Erythroblast (primary cell): ENCODE measurements at regions not wholly inside any gene's neighbourhood (a gene's known extent, or its start where the extent isn't known, plus 50 kb on each side); places are given as distances from the start of the nearest gene placed in this dataset.
"Not testable (repeated sequence)": the region's sequence is repeated elsewhere in the genome, so short reads cannot be mapped to it uniquely, and the experiment has no call there.

Experiments
- DNase-seq, 2 experiments: peaks; one replicate each; lab custom pipeline; 2025; lab: John Stamatoyannopoulos, UW
- GATA1 ChIP-seq: IDR thresholded peaks from 2 replicates; pipeline ENCODE4 v1.6.1; 2011; ENCODE audit warnings: low read depth, mild to moderate bottlenecking, control low read depth, low read length, moderate library complexity
- POLR2A ChIP-seq: IDR thresholded peaks from 2 replicates; pipeline ENCODE4 v1.6.1; 2011; ENCODE audit warnings: mild to moderate bottlenecking, low read length

GRCh38 chr5:27093279-27093678 is 54.9 kb upstream of the CDH9 start:
- no peak for DNase-seq
- TF ChIP-seq GATA1 (no peak), POLR2A (no peak)

GRCh38 chr5:27091858-27092257 is 53.5 kb upstream of the CDH9 start:
- TF ChIP-seq GATA1 (no peak), POLR2A (no peak)
- no peak for DNase-seq

- DNase-seq, result not testable (repeated sequence)
These were observed 50.4 kb upstream of the CDH9 start for GRCh38 chr5:27088822-27089221.
